Stimulated activated CD4-positive, alpha-beta T cell treated with anti-CD3 and anti-CD28 coated beads, TNF-alpha, amount 100 ng/mL, for 24 hours (primary cell): ENCODE measurements at regions not wholly inside any gene's neighbourhood (a gene's known extent, or its start where the extent isn't known, plus 50 kb on each side); places are given as distances from the start of the nearest gene placed in this dataset.
"Not testable (repeated sequence)": the region's sequence is repeated elsewhere in the genome, so short reads cannot be mapped to it uniquely, and the experiment has no call there.

Source experiments
- DNase-seq, 3 experiments: peaks; one replicate each; pipeline ENCODE4 v3.0.0-alpha.2; 2020; ENCODE audit warnings: low read depth in 3 of 3

- DNase-seq, result not testable (repeated sequence)
Observed at GRCh38 chr9:67423049-67423728, 430.8 kb upstream of the SPATA31A3 start.

DNA sequence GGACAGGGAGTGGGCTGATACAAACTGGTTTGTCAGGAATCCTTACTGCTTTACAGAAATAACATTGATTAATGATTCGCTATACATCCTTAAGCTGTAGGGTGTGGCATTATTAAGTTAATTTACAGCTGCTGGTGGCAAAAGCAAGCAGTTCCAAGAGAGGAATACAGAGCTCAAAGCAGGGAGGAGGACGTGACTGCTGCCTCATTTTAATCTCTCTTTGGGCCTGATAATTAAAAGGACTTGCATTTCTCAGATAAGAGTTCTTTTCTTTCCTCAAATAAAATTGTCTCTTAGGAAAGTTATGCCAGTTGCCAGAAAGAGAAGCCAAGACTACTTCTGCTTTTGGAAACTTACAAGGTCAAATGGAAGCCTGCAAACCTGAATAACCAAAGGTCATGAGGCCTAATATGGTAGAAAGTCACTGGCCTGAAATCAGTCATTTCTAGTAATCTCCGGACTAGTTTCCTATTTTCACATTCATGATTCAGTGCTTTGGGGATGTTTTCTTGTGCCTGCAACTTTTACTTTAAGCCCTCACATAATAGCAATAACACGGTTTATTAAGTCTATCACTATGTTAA lies 426.2 kb upstream of the SPATA31A3 start:
- DNase-seq, result not testable (repeated sequence)

DNA sequence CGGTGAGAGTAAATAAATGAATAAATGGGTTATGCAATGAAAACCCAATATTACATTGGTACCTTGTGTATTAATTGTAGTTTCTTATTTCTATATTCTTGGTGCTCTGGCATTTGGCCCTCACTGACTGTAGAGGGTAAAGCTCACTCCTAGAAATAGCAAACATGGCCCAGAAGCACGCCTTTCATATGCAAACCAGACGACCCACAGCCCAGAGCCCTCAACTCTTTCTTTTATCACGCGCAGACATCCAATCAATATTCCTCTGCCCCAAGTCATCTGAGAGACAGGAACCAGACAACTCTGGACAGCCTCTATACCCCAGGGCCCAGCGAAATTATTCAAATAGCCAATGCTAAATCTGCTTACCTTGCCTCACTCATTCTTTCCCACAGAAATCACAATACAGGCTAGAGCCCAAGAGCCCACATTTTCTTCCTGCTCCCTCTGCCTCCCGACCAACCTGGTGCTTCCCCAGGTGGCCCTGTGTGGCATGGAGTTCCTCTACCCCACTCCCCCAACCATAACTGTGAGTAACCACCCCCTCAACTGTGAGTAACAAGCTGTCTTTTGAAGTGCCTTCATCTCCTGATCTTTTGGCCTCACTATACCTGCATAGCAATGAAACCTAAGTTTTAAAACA lies 425.1 kb upstream of the SPATA31A3 start:
- DNase-seq, result not testable (repeated sequence)

DNA sequence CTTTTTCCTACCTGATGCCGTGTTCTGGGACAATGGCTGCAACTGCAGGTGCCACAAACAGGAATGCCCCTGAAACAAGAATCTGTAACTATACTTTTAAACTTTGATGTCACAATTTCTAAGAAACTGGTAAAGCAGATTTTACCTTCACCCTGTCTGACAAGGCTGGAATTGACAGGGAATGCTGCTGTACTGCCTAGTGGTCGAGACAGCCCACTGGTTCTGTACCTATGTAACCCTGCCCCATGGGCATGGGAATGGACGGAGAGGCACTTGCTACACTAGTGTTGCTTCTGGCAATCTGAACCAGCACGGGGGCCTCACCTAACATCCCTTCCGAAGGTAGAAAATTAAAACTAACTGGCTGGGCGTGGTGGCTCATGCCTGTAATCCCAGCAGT lies 424.3 kb upstream of the SPATA31A3 start:
- not testable (repeated sequence) for DNase-seq

DNA sequence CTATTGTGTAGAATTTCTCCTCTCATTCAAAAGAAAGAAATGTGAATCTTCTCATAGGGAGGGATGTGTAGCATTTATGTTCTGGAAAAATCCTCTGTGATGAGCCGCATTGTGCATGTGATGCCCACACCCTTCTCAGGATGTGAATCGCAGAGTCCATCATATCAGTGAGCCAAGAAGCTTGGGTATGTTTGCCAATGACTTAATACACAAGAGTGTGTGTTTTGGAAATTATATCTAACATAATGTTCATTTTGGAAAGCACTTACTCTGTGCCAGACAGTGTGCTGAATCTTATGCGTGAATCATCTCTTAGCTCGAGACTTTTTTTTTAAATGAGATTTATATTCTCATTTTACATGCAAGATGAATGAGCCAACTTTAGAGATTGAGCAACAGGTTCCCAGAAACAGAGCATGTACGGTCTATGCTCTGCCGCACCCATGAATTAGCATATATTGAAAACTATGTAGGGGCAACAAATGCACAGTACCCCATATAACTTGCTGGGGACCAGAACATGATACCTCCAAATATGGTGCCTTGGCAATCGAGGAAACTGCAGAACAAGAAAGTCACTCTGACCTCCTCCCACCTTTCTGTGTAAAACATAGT lies 418.4 kb upstream of the SPATA31A3 start:
- DNase-seq, result not testable (repeated sequence)

- not testable (repeated sequence) for DNase-seq
Observed at GRCh38 chr9:67403739-67404138, 411.4 kb upstream of the SPATA31A3 start.

DNA sequence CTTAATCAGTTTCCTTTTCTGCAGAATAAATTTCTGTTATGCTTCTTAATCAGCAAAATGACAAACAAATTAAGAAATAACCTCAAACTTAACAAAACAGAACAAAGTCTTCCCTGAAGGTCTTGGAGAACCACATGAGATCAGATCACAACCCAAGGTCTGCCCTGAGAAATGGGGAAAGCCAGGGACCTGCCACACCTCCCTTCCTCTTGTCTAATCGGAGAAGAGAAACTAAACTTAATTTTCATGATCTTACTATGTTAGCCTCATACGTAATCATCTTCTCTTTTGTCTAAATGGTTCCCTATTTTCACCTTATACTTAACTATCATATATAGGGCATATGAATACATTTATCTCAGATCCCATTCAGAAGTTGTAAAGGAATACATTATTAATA lies 405.4 kb upstream of the SPATA31A3 start:
- not testable (repeated sequence) for DNase-seq

DNA sequence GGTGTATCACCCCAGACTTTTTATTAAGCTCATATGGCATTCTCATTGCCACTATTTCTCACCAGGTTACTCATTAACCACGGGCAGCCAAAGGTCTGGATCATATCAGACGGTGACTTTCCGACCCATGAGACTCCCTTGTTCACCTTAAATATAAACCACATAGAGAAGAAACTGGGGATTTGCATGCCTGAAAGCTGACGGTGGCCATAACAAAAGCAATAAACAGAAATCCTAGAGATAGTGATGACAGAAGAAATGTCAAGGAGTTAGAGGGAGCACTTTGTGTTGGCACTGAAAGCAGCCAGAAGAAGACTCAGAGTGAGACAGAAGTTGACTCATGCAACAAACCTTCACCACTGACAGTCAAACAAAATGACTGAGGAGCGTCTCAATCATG lies 402.4 kb upstream of the SPATA31A3 start:
- DNase-seq, result not testable (repeated sequence)

- DNase-seq, result not testable (repeated sequence)
Observed at GRCh38 chr9:67394038-67394437, 401.7 kb upstream of the SPATA31A3 start.

- DNase-seq, result not testable (repeated sequence)
Observed at GRCh38 chr9:67369664-67370063, 377.3 kb upstream of the SPATA31A3 start.

GRCh38 chr9:67362325-67362724 lies 370.0 kb upstream of the SPATA31A3 start:
- not testable (repeated sequence) for DNase-seq

DNA sequence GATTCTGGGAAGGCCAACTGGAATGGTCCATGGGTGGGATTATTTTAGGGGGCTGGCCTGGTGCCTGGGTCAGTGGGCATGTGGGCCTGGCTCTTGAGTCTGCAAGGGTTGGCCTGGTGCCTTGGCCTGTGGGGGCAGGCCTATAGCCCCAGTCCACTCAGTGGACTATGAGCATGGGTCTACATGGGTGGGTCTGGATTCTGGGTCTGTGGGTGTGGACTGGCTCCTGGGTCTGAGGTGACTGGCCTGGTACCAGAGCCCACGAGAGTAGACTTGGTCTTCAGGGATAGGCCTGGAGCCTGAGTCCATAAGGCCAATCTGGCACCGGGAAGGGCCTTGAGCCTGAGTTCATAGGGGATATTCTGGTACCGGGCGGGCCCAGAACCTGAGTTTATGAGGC lies 361.6 kb upstream of the SPATA31A3 start:
- not testable (repeated sequence) for DNase-seq

GRCh38 chr9:67349424-67349759 lies 357.0 kb upstream of the SPATA31A3 start:
- not testable (repeated sequence) for DNase-seq

GRCh38 chr9:67348562-67349423 lies 356.4 kb upstream of the SPATA31A3 start:
- DNase-seq, result not testable (repeated sequence)

GRCh38 chr9:67348094-67348493 lies 355.7 kb upstream of the SPATA31A3 start:
- not testable (repeated sequence) for DNase-seq

DNA sequence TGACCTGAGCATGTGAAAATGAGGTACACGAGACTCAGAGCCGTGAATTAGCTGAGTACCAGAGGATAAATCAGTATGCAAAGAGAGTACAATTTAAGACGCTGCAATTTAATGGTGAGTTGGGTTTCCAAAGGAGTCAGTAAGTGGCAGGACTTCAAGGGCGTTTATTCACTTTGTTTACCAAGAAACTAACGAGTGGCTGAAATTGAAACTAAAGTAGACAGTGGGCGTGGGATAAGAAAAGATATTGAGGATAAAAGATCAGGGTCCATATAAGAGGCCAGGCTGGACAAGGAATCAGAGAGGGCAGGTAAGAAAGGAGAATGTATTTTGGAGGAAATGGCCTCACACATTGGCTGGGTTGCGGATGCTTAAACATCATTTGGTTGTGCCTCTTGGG lies 346.9 kb upstream of the SPATA31A3 start:
- not testable (repeated sequence) for DNase-seq

GRCh38 chr9:67338201-67338600 lies 345.9 kb upstream of the SPATA31A3 start:
- not testable (repeated sequence) for DNase-seq

- not testable (repeated sequence) for DNase-seq
Observed at GRCh38 chr9:67334727-67335572, 342.6 kb upstream of the SPATA31A3 start.

- not testable (repeated sequence) for DNase-seq
Observed at GRCh38 chr9:67331634-67332033, 339.3 kb upstream of the SPATA31A3 start.

- DNase-seq, result not testable (repeated sequence)
Observed at GRCh38 chr9:67313409-67313808, 321.1 kb upstream of the SPATA31A3 start.

GRCh38 chr9:67312504-67312903 lies 320.2 kb upstream of the SPATA31A3 start:
- DNase-seq, result not testable (repeated sequence)
